NCI-H2196 treated with DMSO at 0.1 percent for 48 hours (cell line): ENCODE measurements at regions not wholly inside any gene's neighbourhood (a gene's known extent, or its start where the extent isn't known, plus 50 kb on each side); places are given as distances from the start of the nearest gene placed in this dataset.
"Not testable (repeated sequence)": the region's sequence is repeated elsewhere in the genome, so short reads cannot be mapped to it uniquely, and the experiment has no call there.

ENCODE experiments used
- DNase-seq: peaks from one replicate; lab custom pipeline; 2025; ENCODE audit not compliant: unreplicated experiment; lab: John Stamatoyannopoulos, UW

- not testable (repeated sequence) for DNase-seq
These were observed 102.5 kb downstream of the CDRT15L2 start for GRCh38 chr17:20681746-20682722.

DNA sequence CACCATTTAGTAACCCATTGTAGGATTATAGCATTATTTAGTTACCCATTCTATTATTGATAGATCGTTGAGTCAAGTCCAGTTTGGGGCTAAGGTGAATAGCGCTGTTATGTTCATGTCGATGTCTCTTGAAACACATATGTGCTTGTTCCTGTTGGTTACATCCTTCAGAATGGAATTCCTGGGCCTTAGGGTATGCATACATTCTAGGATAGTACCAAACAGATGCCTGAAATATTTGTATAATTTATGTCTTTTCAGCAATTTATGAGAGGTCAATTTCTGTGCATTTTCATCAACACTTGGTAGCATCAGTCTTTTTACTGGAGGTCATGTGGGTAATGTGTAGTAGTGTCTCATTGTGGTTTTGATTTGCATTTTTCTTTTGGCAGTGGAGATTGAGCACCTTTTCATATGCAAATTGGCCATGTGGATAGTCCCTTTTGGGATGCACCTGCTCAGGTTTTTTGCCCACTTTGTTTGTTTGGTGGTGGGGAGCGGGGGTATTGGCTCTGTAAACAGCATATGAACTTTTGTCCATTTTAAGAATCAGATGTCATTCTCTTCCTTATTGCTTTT is 104.2 kb downstream of the CDRT15L2 start:
- DNase-seq = not testable (repeated sequence)

DNA sequence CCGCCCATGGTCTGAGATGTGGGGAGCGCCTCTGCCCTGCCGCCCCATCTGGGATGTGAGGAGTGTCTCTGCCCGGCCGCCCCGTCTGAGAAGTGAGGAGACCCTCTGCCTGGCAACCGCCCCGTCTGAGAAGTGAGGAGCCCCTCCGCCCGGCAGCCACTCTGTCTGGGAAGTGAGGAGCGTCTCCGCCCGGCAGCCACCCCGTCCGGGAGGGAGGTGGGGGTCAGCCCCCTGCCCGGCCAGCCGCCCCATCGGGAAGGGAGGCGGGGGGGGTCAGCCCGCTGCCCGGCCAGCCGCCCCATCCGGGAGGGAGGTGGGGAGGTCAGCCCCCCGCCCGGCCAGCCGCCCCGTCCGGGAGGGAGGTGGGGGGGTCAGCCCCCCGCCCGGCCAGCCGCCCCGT is 105.5 kb downstream of the CDRT15L2 start:
- not testable (repeated sequence) for DNase-seq

GRCh38 chr17:20687584-20687983 is 108.1 kb downstream of the CDRT15L2 start:
- not testable (repeated sequence) for DNase-seq

DNA sequence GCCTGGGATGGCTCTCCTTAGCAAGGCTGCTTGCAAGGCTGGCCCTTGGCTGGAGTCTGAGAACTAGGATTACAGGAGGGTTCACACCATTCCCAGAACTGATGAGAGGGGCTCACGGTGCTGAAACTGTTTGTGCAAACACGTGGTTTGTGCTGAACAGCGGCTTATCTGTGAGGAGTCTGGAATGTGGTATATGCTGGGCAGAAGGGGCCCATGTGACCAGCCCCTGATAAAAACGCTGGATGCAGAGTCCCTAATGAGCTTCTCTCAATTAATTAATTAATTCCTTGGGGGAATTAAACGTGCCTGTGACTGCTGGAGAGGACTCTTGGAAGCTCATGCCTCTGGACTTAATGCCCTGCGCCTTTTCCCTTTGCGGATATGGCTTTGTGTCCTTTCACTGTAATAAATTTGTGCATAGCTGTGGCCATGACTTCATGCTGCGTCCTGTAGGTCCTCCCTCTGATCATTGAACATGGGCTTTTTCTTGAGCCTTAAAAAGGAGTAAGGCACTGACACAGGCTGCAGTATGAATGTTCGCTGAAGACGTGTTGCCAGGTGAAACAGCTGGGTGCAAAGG is 109.7 kb downstream of the CDRT15L2 start:
- DNase-seq = not testable (repeated sequence)

GRCh38 chr17:20692706-20693105 is 113.2 kb downstream of the CDRT15L2 start:
- not testable (repeated sequence) for DNase-seq

DNA sequence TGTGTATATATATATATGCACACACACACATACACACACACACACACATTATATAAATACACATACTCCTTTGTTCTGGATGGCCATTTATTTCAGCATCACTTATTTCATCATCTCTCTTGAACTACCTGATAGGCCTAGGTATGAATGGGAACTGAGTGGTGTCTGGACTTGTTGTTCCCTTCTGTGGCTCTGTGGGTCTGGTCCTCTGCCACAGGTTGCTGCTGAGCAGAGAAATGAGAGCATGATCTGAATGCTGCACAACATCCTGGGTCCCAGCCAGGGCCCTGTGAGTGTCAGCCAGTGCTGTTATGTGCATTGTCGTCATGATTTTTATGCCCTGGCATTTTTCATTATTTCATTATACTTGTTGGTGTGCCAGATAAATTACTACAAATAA is 116.3 kb downstream of the CDRT15L2 start:
- not testable (repeated sequence) for DNase-seq

- DNase-seq = peak; percentile 5
These were observed 119.1 kb downstream of the CDRT15L2 start for GRCh38 chr17:20698463-20699206.

DNA sequence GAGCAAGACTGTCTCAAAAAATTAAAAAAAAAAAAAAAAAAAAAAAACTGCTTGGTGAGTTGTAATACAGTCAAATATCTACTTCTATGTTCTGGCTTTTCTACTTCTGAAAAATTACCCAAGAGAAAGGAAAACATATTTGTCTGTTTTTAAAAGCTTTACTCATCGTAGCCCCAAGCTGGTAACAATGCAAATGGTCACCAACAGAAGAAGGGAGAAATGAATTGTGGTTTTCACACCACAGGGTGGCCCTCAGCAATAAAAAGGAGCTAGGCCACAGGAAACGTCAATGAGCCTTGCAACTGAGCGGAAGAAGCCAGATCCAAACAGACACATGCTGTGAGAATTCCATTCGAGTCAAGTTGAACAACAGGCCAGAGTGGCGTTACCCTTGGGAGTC is 121.0 kb downstream of the CDRT15L2 start:
- not testable (repeated sequence) for DNase-seq

DNA sequence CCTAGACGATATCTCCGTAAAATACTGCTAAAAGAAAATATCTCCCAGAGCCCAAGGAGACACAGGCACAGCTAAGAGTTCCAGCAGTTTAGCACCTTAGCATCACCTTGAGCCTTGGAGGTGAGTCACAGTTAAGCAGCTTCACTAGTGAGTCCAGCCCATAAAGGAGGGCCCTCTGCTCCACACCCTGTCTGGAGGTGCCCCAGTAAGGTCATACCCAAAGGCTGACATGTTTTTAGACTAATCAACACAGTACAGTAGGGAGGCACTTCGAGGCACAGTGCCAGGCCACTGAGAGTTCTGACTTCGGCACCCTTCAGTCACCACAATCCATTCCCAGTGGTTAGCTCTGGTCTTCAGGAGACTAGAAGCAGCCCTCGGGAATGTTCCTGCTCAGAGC is 121.8 kb downstream of the CDRT15L2 start:
- not testable (repeated sequence) for DNase-seq

- DNase-seq = no peak
These were observed 123.2 kb downstream of the CDRT15L2 start for GRCh38 chr17:20702692-20703091.

DNA sequence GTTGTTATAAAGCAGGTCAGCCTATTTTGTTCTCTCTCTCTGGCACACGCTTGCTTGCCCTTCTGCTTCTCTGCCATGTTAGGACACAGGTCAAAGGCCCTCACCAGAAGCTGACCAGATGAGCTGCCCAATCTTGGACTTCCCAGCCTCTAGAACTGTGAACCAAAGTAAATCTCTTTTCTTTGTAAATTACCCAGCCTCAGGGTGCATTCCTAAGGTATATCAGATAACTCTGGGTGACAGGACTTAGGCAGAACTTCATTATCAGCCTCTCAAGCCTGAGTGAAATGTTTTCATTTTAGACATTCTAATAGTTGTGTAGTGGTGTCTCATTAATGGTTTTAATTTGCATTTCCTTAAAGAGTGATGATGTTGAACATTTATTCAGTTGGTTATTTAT is 124.3 kb downstream of the CDRT15L2 start:
- DNase-seq = no peak

DNA sequence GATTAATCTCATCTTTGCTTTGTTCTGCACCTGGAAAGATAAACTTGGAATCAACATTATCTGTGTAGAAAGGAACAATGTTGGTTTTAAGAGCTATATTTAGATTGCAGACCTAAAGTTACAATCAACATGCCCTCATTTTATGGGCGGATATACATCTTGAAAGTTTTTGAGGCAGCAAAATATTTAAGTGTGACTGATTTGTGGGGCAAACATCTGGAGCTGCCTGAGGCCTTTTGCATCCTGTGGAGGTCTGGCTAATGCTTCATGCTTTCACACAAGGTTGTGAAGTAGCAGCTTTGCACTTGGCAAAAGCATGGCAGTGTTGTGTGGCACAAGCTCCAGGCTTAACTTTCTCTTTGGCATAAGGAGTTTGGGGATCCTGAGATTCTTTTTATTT is 125.7 kb downstream of the CDRT15L2 start:
- DNase-seq = not testable (repeated sequence)

DNA sequence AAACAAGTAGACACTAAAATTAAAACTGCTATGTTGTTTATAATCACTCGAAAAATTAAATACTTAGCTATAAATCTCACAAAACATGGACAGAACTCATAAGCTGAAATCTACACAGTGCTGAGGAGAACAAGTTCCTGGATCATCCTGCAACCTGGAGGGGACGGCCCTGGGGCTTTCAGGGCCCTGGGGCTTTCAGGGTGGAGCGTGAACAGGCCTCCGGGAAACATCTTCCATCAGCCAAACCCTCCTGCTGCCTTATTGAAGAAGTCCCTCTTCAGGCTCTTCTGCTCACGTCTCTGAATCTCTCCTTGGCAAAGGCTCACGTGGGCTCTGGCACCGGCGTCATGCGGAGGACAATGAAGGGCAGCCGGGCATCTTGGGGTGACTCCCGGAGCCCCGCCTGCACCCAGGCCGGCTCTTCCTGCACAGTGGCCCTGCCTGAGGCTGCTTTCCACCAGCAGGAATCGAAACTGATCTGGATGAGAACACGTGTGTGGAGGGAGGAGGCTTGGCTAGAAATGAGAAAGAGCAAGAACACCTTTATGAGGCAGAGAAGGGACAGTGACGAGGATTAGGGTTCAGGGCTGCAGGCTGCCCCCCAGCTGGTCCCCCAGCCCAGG is 127.3 kb downstream of the CDRT15L2 start:
- no peak for DNase-seq

DNA sequence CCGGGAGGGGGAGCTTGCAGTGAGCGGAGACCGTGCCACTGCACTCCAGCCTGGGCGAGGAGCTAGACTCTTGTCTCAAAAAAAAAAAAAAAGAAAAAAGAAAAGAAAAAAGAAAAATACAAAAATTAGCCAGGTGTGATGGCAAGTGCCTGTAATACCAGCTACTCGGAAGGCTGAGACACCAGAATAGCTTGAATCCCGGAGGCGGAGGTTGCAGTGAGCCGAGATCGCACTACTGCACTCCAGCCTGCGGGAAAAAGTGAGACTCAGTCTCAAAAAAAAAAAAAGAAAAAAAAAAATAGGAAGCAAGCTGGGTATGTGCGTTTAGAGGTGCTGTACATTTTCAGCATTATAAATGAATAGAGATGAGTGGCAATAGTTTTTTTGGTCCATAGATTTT is 129.3 kb downstream of the CDRT15L2 start:
- not testable (repeated sequence) for DNase-seq

DNA sequence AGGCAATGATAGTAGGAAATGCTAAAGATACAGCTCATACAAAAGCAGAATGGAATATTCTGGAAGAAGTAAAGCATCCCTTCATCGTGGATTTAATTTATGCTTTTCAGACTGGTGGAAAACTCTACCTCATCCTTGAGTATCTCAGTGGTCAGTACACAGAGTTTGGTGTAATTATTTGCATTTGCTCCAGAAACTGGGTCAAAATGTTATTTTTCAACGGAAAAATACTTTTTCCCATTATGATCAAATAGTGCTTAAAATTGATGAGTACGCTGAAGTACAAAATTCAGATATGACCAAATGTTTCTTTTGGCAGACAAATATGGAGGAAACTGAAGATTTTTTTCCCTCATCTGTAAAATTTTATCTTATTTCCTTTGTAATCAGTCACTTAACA is 137.0 kb downstream of the CDRT15L2 start:
- DNase-seq = not testable (repeated sequence)

DNA sequence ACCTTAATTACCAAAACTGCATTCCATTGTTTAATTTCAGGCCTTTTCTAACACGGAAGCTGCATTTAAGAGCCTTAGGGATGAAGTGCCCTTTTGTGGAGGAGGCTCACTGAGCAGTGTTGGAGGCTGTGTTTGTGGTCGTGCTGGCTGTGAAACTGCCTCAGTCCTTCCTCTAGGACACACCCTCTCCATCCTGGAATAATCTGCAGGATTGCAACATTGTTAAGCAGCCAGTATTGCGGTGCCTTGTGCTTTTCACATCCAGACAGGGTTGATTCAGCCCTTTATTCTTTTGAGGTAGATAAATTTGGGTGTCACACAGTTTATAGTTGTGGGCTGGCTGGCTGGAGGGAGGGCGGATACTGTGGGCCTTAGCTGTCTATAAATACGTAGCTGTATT is 141.6 kb downstream of the CDRT15L2 start:
- DNase-seq = no peak

GRCh38 chr17:20724391-20724790 is 144.9 kb downstream of the CDRT15L2 start:
- DNase-seq = not testable (repeated sequence)

- not testable (repeated sequence) for DNase-seq
These were observed 147.7 kb downstream of the CDRT15L2 start for GRCh38 chr17:20727201-20727600.

DNA sequence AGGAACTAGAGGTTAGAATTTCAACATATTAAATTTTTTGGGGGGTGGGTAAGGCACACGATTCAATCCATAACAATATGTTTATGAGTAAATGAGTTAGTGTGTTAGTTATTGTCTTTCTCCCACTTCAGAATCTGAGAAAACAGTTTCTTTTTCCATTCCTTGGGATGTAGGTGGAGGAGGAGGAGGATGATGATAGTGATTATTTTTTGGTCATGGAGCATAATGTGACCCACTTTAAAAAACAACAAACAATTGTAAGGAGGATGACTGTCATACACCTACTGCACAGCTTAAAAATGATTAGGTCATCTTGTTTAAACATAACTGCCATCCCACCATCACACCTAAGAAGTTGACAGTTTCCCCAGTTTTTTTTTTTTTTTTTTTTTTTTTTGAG is 148.7 kb downstream of the CDRT15L2 start:
- no peak for DNase-seq

GRCh38 chr17:20731131-20731530 is 151.6 kb downstream of the CDRT15L2 start:
- not testable (repeated sequence) for DNase-seq
